ENCODE measurements at regions not wholly inside any gene's neighbourhood (a gene's known extent, or its start where the extent isn't known, plus 50 kb on each side); places are given as distances from the start of the nearest gene placed in this dataset.
"Not testable (repeated sequence)": the region's sequence is repeated elsewhere in the genome, so short reads cannot be mapped to it uniquely, and the experiment has no call there.

GRCh38 chr11:79609511-79609910, 168.7 kb upstream of the TENM4 start:
- H3K27ac ChIP-seq: no peak overlapping the region
- H3K36me3 ChIP-seq: no peaks in the 10 kb centered on the region
- peaks cover 0 to 3% of the 10 kb centered on the region in 2 donors for H3K9me3 ChIP-seq
- no peaks in the 10 kb centered on the region for H3K27me3 ChIP-seq
- intact Hi-C loops (cut with DNase I): no loop called here
- no peaks in the 10 kb centered on the region for H3K4me1 ChIP-seq (ENCODE audit: insufficient read depth)
- TF ChIP-seq, protein P1, sequence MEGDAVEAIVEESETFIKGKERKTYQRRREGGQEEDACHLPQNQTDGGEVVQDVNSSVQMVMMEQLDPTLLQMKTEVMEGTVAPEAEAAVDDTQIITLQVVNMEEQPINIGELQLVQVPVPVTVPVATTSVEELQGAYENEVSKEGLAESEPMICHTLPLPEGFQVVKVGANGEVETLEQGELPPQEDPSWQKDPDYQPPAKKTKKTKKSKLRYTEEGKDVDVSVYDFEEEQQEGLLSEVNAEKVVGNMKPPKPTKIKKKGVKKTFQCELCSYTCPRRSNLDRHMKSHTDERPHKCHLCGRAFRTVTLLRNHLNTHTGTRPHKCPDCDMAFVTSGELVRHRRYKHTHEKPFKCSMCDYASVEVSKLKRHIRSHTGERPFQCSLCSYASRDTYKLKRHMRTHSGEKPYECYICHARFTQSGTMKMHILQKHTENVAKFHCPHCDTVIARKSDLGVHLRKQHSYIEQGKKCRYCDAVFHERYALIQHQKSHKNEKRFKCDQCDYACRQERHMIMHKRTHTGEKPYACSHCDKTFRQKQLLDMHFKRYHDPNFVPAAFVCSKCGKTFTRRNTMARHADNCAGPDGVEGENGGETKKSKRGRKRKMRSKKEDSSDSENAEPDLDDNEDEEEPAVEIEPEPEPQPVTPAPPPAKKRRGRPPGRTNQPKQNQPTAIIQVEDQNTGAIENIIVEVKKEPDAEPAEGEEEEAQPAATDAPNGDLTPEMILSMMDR (IDR thresholded peaks at IDR 0.05): no peak
- TF ChIP-seq POLR2A (IDR thresholded peaks at IDR 0.05) (no peak), EP300 (IDR thresholded peaks at IDR 0.05) (no peak)
- DNase-seq: no peak
- WGBS, 3 donors: 34 to 47% (median 38%) methylated on average over 2 of the region's 2 CpGs
- no peak overlapping the region for H3K4me3 ChIP-seq

DNA sequence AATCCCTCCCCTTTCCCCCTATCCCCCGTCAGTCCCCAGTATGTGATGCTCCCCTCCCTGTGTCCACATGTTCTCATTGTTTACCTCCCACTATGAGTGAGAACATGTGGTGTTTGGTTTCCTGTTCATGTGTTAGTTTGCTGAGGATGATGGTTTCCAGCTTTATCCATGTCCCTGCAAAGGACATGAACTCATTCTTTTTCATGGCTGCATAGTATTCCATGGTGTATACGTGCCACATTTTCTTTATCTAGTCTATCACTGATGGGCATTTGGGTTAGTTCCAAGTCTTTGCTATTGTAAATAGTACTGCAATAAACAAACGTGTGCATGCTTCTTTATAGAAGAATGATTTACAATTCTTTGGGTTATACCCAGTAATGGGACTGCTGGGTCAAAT, 165.6 kb upstream of the TENM4 start:
- H3K36me3 ChIP-seq; DNase-seq; H3K27me3 ChIP-seq; H3K4me1 ChIP-seq (ENCODE audit: insufficient read depth); H3K27ac ChIP-seq; H3K9me3 ChIP-seq; H3K4me3 ChIP-seq; intact Hi-C loops (cut with DNase I): not testable (repeated sequence)
- 77 to 85% (median 77%) methylated on average over 3 of the region's 3 CpGs for WGBS, 3 donors

DNA sequence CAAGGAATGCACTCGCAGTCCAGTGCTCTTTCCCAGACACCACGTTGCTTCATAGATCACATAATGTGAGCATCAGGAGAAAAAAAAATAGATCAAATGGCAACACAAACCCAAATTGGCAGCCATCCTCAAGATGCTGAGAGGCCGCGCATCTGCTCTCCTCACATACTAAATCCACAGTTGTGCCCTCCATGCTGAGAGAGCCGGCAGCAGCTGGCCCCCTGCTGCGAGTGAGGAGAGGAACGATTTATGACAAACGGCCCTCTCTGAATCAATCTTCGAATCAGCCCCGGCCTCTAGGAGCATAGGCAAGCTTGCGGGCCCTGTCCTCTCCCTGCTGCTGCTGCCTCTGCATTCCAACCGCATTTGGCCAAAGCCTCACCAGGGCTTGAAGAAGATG, 159.9 kb upstream of the TENM4 start:
- DNase-seq: no peak
- Histone ChIP-seq H3K4me1 (ENCODE audit: insufficient read depth) (no peaks in the 10 kb centered on the region), H3K4me3 (no peak overlapping the region), H3K9me3 (no peaks in the 10 kb centered on the region), H3K27me3 (no peaks in the 10 kb centered on the region), H3K27ac (no peak overlapping the region), H3K36me3 (no peaks in the 10 kb centered on the region)
- 48 to 56% (median 52%) methylated on average over 12 of the region's 12 CpGs for WGBS, 3 donors
- intact Hi-C loops (cut with DNase I): no loop called here
- TF ChIP-seq EP300 (IDR thresholded peaks at IDR 0.05) (no peak), POLR2A (IDR thresholded peaks at IDR 0.05) (no peak)
- TF ChIP-seq, protein P1 (IDR thresholded peaks at IDR 0.05): no peak

DNA sequence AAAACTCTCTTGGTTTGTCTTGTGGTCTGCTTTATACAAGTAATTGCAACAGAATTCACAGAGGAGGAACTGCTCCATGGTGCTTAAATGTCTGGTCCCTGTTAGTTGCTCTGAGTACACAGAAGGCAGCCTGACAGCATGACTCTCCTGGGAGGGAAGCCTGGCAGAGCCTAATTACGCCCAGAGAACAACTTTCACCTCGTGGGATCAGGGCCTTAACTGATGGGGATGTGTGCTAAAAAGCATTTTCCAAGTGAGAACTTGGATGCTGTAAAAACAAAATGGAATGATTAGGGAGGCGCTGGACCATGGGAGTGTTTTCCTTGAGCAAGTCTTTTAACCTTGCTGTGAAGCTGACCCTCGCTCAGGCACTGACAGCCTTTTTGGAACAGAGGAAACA, 154.0 kb upstream of the TENM4 start:
- H3K9me3 ChIP-seq: no peaks in the 10 kb centered on the region
- no peak overlapping the region for H3K4me3 ChIP-seq
- no peak overlapping the region for H3K27ac ChIP-seq
- intact Hi-C loops (cut with DNase I): no loop called here
- no peaks in the 10 kb centered on the region for H3K4me1 ChIP-seq (ENCODE audit: insufficient read depth)
- DNase-seq: no peak
- H3K36me3 ChIP-seq: no peaks in the 10 kb centered on the region
- WGBS, 3 donors: 20 to 33% (median 33%) methylated on average over 4 of the region's 4 CpGs
- H3K27me3 ChIP-seq: no peaks in the 10 kb centered on the region
- TF ChIP-seq EP300 (IDR thresholded peaks at IDR 0.05) (no peak), POLR2A (IDR thresholded peaks at IDR 0.05) (no peak)
- TF ChIP-seq, protein P1 (IDR thresholded peaks at IDR 0.05): no peak

DNA sequence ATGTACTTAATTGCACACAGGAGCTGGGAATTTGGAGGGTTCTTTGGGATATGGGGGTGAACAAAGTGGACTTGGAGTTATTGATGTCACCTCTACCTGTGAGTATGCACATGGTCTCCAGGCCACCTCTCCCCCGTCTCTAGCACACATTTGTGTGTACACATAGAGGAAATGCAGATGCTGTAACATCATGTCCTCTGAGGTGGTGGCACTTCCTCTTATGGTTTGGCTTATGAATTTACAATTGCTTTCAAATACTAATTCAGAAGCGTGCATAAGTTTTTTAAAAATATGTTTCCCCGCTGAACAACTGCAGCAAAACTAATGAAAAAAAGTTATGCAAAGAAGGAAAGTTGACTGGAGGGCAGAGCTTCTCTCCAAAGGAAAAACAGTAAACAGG, 152.0 kb upstream of the TENM4 start:
- DNase-seq: no peak
- H3K27ac ChIP-seq: no peak overlapping the region
- no peaks in the 10 kb centered on the region for H3K27me3 ChIP-seq
- H3K36me3 ChIP-seq: no peaks in the 10 kb centered on the region
- no peaks in the 10 kb centered on the region for H3K9me3 ChIP-seq
- intact Hi-C loops (cut with DNase I): no loop called here
- H3K4me3 ChIP-seq: no peak overlapping the region
- no peaks in the 10 kb centered on the region for H3K4me1 ChIP-seq (ENCODE audit: insufficient read depth)
- TF ChIP-seq, protein P1 (IDR thresholded peaks at IDR 0.05): no peak
- TF ChIP-seq EP300 (IDR thresholded peaks at IDR 0.05) (no peak), POLR2A (IDR thresholded peaks at IDR 0.05) (no peak)
- WGBS, 3 donors: 72 to 91% (median 77%) methylated on average over 3 of the region's 3 CpGs
